ENCODE measurements at regions not wholly inside any gene's neighbourhood (a gene's known extent, or its start where the extent isn't known, plus 50 kb on each side); places are given as distances from the start of the nearest gene placed in this dataset.

DNA sequence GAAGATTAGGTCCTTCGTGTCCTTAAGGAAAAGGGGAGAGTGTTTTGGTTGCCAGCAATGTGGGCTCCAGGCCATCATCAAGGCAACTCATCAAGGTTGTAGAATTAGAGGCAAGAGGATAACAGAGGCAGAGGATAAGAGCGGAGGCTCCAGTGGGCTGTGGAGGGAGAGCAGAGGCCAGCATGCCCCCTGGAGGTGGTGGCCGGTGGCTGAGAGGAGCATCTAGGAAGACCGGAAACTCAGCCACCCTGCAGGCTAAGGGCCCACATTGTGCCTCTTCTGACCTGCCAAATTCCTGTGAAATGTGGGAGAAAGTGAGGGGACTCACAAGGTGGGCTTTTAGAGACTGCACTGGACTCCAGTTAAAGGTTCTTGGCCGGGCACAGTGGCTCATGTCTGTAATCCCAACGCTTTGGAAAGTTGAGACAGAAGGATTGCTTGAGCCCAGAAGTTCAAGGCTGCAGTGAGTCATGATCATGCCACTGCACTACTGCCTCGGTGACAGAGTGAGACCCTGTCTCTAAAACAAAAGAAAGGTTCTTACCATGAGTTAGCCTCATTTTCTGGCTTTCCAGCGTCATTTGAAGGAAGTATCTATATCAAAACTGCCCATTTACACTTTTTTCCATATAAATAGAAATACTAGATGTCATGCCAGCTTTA, 62.7 kb upstream of the ADORA2B start:
- Histone ChIP-seq H3K79me2 (ENCODE audit: insufficient read depth, low read length) (no peaks in the 10 kb centered on the region), H3K27ac (ENCODE audit: low read depth, low read length) (no peak overlapping the region)

DNA sequence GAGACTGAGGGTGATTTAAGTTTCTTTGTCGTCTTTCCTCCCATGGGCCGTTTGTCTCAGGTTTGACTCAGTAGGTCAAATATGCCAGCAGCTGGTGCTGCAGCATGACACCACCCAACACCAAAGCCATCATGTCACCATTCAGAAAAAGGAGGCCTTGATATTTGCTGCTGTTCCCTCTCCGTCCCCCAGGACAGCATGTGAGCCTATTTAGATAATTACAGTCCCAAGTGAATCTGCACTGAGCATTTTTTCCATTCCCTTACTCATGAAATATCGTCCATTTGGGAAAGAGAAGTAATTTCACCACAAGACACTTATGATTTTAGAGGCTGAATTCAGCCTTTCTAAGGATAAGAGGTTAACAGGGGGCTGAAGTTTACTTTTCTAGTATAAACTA, 62.2 kb upstream of the ADORA2B start:
- Histone ChIP-seq H3K4me2 (ENCODE audit: insufficient read depth, low read length) (no peak overlapping the region), H4K20me1 (ENCODE audit: insufficient read depth, low read length) (no peaks in the 10 kb centered on the region), H3K36me3 (ENCODE audit: insufficient read depth, low read length) (no peaks in the 10 kb centered on the region), H3K79me2 (ENCODE audit: insufficient read depth, low read length) (no peaks in the 10 kb centered on the region), H3K9me3 (ENCODE audit: low read depth, low read length) (no peaks in the 10 kb centered on the region), H3K27me3 (ENCODE audit: insufficient read depth, low read length) (no peaks in the 10 kb centered on the region), H3K4me3 (ENCODE audit: insufficient read depth, low read length) (no peak overlapping the region), H3K4me1 (ENCODE audit: insufficient read depth, low read length) (no peaks in the 10 kb centered on the region), H2AFZ (ENCODE audit: low read length) (no peak overlapping the region), H3K27ac (ENCODE audit: low read depth, low read length) (no peak overlapping the region)
- peak; percentile 51 for DNase-seq (ENCODE audit: insufficient read length, low spot score, missing footprints)
- TF ChIP-seq, protein P1, sequence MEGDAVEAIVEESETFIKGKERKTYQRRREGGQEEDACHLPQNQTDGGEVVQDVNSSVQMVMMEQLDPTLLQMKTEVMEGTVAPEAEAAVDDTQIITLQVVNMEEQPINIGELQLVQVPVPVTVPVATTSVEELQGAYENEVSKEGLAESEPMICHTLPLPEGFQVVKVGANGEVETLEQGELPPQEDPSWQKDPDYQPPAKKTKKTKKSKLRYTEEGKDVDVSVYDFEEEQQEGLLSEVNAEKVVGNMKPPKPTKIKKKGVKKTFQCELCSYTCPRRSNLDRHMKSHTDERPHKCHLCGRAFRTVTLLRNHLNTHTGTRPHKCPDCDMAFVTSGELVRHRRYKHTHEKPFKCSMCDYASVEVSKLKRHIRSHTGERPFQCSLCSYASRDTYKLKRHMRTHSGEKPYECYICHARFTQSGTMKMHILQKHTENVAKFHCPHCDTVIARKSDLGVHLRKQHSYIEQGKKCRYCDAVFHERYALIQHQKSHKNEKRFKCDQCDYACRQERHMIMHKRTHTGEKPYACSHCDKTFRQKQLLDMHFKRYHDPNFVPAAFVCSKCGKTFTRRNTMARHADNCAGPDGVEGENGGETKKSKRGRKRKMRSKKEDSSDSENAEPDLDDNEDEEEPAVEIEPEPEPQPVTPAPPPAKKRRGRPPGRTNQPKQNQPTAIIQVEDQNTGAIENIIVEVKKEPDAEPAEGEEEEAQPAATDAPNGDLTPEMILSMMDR (IDR thresholded peaks at IDR 0.05; ENCODE audit: extremely low read depth, low read depth, low read length) = no peak

More for the DNA sequence above, 62.7 kb upstream of the ADORA2B start:
- Histone ChIP-seq H3K27me3 (ENCODE audit: insufficient read depth, low read length) (no peaks in the 10 kb centered on the region), H4K20me1 (ENCODE audit: insufficient read depth, low read length) (no peaks in the 10 kb centered on the region), H3K9me3 (ENCODE audit: low read depth, low read length) (no peaks in the 10 kb centered on the region), H3K36me3 (ENCODE audit: insufficient read depth, low read length) (no peaks in the 10 kb centered on the region), H3K4me3 (ENCODE audit: insufficient read depth, low read length) (no peak overlapping the region), H2AFZ (ENCODE audit: low read length) (no peak overlapping the region), H3K4me2 (ENCODE audit: insufficient read depth, low read length) (no peak overlapping the region), H3K4me1 (ENCODE audit: insufficient read depth, low read length) (no peaks in the 10 kb centered on the region)
- TF ChIP-seq, protein P1 (IDR thresholded peaks at IDR 0.05; ENCODE audit: extremely low read depth, low read depth, low read length) = no peak
- no peak for DNase-seq (ENCODE audit: insufficient read length, low spot score, missing footprints)

DNA sequence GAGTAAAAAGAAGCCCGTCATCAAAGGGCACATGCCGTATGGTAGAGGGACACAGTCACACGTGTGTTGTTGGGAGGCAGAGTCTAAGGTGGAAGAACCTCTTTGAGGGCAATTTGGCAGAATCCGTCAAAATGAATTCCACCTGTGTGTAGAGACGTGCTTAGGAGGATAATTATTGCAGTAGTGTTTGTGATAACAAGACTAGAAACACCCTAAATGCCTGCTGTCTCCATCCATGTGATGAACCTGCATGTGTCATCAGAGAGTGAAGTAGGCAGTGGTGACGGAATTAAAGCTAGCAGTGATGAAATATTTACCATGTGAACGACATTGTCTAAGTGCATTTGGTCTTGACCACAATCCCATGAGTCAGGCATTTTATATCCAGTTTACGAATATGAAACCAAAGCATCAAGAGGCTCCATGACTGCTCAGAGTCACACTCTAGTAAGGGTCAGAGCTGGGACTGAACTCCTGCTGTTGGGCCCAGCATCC, 61.3 kb upstream of the ADORA2B start:
- TF ChIP-seq, protein P1 (IDR thresholded peaks at IDR 0.05; ENCODE audit: extremely low read depth, low read depth, low read length) = no peak

DNA sequence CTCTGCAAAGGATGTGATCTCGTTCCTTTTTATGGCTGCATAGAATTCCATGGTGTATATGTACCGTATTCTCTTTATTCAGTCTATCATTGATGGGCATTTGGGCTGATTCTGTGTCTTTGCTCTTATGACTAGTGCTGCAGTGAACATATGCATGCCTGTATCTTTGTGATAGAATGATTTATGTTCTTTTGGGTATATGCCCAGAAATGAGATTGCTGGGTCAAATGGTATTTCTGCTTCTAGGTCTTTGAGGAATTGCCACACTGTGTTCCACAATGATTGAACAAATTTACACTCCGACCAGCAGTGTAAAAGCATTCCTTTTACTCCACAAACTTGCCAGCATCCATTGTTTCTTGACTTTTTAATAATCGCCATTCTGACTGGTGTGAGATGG, 60.2 kb upstream of the ADORA2B start:
- Histone ChIP-seq H3K4me3 (ENCODE audit: insufficient read depth, low read length) (no peak overlapping the region), H3K79me2 (ENCODE audit: insufficient read depth, low read length) (no peaks in the 10 kb centered on the region), H3K9me3 (ENCODE audit: low read depth, low read length) (no peaks in the 10 kb centered on the region), H4K20me1 (ENCODE audit: insufficient read depth, low read length) (no peaks in the 10 kb centered on the region), H3K27me3 (ENCODE audit: insufficient read depth, low read length) (no peaks in the 10 kb centered on the region), H3K36me3 (ENCODE audit: insufficient read depth, low read length) (no peaks in the 10 kb centered on the region), H3K4me1 (ENCODE audit: insufficient read depth, low read length) (no peaks in the 10 kb centered on the region), H2AFZ (ENCODE audit: low read length) (no peak overlapping the region), H3K27ac (ENCODE audit: low read depth, low read length) (no peak overlapping the region), H3K4me2 (ENCODE audit: insufficient read depth, low read length) (no peak overlapping the region)
- TF ChIP-seq, protein P1 (IDR thresholded peaks at IDR 0.05; ENCODE audit: extremely low read depth, low read depth, low read length) = no peak
- DNase-seq (ENCODE audit: insufficient read length, low spot score, missing footprints) = no peak

More for the DNA sequence above, 61.3 kb upstream of the ADORA2B start:
- Histone ChIP-seq H3K9me3 (ENCODE audit: low read depth, low read length) (no peaks in the 10 kb centered on the region), H2AFZ (ENCODE audit: low read length) (no peak overlapping the region), H3K27me3 (ENCODE audit: insufficient read depth, low read length) (no peaks in the 10 kb centered on the region), H3K36me3 (ENCODE audit: insufficient read depth, low read length) (no peaks in the 10 kb centered on the region), H3K79me2 (ENCODE audit: insufficient read depth, low read length) (no peaks in the 10 kb centered on the region), H3K4me1 (ENCODE audit: insufficient read depth, low read length) (no peaks in the 10 kb centered on the region), H3K4me2 (ENCODE audit: insufficient read depth, low read length) (no peak overlapping the region), H3K4me3 (ENCODE audit: insufficient read depth, low read length) (no peak overlapping the region), H4K20me1 (ENCODE audit: insufficient read depth, low read length) (no peaks in the 10 kb centered on the region), H3K27ac (ENCODE audit: low read depth, low read length) (peak overlapping the region; percentile 63)
- peak; percentile 73 for DNase-seq (ENCODE audit: insufficient read length, low spot score, missing footprints)

All from osteoblast (primary cell).